GM19023 (cell line): ENCODE measurements at regions not wholly inside any gene's neighbourhood (a gene's known extent, or its start where the extent isn't known, plus 50 kb on each side); places are given as distances from the start of the nearest gene placed in this dataset.

Experiments
- ATAC-seq: cut with Tn5 transposase; IDR thresholded peaks from one replicate; pipeline ENCODE4 v1.9.1; 2021; ENCODE audit warnings: mild to moderate bottlenecking, moderate library complexity; ENCODE audit not compliant: unreplicated experiment

DNA sequence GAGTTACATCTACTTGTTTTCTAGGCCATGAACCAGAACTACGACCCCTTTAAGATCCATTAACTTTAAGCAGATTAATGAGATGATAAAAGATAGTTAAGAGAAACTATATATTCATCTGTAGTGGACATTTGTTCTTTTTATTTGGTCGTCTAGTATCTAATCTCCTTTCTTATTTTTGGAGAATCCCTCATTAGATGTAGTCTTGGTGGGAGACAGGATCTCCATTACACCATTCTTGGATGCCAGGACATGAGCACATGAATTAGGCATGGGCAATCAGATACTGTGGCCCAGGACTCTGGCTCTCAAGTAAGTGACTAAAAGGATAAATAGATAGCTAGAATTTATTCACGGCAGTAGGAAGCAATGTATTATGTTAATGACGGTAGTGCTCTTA, 245.0 kb downstream of the ATP23 start:
- no peak for ATAC-seq

DNA sequence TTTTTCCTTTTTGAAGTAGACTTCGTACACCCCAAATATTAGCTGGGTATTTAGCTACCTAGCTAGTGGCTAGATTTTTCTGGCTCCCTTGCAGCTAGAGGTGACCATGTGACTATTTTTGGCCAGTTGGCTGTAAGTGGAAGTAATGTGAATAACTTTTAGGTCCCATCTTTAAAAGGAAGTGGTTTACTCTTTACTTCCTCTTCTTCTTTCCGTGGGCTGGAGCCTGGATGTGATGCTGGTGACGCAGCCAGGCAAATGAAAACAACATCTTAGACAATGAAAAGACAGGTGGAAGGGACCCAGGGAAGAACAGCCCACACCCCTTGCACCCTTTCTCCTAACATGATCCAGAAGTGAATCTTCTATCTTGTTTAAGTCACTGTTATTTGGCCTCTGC, 245.5 kb downstream of the ATP23 start:
- ATAC-seq = no peak

DNA sequence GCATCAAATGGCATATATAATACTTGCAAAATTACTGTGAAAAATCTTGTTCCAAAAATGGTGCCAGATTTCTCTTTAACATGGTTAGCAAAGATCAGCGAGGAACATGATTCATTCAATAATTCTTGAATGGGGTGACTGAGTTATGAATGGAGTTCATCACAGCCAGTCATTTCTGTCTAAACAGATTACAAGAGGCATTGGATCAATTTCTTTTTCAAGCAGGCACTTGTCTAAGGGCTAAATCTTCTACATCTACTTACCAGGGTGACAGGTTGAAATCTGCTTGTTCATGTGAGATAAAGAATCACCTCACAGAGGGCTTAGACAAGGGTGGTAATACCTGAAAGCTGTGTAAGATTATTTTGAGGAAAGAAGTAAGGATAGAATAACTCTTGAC, 247.7 kb downstream of the ATP23 start:
- no peak for ATAC-seq

DNA sequence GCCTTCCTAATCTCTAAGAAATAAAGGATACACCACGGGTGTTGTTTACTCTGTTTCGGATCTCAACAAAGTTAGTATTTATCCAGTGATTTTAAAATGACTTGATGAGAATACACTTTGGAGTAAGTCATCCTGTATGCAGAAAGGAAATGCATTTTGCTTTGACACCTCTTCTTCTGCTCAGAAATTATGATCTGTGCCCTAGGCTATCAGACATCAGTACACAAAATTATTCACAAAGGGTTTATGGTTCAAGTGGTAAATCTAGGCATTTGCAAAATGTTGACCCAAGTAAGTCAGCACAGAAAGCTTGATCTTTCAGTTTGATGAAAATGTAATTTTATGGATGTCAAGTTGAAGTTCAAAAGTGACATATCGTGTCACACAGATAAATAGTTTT, 248.5 kb downstream of the ATP23 start:
- no peak for ATAC-seq

DNA sequence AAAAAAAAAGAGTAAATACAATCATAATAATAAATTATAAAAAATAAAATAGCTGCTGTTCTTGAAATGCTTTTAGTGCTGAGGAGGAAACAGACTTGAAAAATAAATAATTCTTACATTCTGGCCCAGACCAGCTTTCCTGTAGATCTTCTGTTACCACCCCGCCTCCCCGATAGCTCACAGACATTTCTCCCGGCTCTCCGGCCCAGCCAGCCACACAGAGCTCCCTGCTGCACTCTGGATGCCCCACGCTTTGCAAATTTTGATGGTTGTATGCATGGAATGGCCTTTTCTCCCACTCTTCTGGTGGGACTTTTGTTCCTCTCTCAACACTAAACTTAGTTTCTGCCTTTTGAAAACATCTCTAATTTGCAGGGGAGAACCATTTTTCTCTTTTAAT, 249.3 kb downstream of the ATP23 start:
- no peak for ATAC-seq

DNA sequence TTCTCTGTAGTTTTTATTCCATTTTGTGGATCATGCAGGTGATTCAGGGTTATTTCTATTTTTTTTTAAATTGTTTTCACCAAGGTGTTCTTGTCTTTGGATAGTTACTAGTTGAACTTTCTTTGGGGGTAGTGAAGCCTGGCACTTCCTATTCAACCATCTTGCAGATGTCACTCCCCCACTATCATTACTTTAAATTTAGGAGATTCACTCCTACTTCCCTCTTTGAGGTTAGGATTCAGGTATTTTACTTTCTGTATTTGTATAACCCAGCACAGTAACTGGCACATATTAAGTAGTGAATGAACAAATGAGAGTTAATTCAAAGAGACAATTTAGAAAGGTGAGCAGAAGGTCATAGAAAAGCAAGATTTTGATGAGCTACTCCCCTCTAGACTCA, 255.6 kb downstream of the ATP23 start:
- ATAC-seq = no peak

DNA sequence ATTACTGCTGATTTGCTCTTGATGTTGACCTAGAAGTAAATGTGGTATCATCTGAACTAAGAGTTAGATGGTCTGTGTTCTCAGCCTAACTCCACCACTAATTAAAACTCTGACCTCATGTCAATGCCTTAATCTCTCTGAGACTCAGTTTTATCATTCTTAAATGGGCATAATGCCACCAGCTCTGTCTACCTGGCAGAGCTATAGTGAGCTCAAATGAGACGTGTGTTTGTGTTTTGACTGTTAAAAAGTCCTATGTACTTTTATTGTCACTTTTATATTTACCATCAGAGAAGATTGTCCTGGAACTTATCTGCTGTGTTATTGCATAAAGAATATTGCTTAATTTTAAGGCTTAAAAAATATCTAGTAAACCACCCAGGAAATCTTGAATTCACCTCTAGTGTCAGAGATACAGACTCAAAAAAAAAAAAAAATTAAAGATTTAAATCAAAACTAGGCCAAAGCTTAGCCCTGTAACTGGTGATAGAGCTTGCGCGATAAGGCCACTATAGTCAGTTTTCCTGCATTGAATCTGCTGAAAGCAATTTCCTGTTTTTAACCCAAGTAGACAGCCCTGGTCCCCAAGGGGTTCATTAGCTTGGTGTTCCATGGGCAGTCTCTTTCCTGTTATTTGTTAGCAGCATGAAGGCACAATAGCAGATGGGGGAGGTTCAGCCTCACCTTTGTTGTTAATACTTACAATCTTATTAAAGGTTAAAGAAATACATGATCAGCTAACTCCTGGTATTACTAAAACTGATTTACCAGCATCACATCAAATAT, 261.8 kb downstream of the ATP23 start:
- no peak for ATAC-seq

DNA sequence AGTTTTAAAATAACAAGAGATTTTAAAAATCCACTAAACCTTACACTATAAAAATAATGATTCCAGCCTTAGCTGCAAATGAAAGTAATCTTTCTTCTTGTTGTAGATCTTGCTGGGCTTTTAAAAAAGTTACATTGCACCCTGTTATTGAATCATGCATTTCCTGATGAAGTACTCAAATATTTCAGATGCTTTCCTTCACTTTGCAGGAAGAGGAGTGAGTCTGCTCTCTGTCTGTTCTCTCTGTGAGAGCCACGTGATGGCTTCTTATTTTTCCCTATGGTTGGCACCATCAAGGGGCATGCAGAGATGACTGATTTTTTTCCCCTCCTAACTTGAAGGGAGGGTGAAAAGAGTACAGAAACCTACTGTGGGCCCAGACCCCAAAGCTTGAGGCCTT, 262.7 kb downstream of the ATP23 start:
- no peak for ATAC-seq

DNA sequence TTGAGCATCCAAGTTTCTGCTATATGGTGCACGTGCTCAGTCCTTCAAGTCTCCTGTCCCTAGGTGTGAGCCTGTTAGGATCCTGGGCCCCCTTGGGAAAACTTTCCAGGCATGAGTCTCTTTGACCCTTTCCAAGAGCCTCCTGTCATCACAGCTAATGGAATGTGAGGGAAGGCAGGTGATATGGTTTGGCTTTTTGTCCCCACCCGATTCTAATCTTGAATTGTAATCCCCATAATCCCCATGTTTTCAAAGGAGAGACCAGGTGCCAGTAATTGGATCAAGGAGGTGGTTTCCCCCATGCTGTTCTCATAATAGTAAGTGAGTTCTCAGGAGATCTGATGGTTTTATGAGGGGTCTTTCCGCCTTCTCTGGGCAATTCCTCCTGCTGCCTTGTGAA, 265.5 kb downstream of the ATP23 start:
- ATAC-seq = no peak

DNA sequence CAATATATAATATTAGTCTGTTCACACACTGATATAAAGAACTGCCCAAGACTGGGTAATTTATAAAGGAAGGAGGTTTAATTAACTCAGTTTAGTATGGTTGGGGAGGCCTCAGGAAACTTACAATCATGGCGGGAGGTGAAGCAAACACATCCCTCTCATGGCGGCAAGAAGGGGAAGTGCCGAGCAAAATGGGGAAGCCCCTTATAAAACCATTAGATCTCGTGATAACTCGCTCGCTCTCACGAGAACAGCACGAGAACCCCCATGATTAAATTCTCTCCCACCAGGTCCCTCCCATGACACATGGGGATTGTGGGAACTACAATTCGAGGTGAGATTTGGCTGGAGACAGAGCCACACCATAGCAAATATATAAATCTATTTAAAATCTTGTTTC, 269.8 kb downstream of the ATP23 start:
- no peak for ATAC-seq

DNA sequence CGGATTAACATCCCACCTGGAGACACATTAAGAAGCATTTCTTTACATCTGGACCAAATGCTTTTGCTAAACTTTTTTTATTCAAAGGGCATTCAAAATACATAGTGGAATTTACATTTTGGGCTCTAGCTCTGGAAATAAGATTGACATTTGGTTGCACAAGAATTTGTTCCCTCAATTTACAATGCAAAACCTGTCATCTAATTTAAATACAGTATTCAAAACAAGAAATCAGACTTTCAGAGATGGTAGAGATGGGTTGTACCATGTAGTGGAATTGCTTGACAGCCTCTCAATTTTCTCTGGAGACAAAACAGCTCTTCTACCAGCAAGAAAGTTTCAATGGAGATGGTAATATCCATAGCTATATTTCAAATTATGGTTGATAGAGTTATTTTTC, 275.8 kb downstream of the ATP23 start:
- no peak for ATAC-seq

DNA sequence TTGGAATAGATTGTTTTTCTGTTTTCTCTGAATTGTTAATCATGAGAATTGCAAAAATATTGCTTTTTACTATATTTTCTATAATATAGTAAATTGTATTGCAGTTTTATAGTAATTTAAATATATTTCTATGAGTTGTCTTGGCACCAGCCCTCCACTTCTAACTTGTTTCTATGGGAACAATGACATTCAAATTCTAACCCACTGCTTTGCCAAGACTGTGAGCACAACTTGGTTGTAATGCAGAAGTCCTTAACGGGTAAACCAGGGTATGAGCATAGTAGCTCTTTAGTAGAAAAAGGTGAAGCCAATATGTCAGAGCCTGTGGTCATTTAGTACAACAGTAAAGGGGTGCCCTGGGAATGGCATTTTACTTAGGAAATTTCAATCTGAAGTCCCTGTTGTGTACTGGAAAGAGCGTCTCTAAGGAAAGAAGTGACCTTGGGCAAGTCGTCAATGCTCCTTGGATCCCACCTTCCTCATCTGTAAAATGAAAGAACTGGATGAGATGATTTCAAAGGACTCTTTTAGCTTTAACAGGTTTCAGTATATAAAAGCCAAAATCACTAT, 283.3 kb downstream of the ATP23 start:
- no peak for ATAC-seq

DNA sequence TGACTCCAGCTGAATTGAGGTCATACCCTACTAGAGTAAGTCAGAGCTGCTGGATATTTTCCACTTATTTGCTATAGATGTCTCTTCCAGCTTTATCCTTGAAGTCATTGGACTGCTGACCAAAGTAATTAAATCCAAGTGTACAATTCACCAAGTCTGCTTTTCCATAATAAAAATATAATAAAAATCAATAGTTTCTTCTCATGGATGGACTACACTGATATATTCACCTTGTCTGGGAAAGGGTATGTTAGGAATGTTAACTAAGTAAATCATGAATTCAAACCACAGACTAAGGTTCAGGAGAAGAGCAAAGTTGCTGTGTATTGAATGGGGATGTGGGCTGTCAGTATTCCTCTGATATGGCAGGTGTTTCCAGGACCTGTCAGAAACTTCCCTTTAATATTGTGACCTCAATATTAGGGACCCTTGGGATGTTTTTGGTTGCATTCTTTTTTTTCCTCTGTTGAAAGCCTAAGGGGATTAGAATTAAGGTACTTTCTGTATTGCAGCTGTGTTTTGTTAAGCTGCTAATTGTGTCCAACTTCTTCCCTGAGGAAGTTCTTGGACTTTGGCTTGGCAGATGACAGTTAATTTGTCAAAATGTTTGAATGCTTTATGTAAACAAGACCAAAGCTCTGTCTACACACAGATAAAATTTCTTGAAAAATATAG, 284.0 kb downstream of the ATP23 start:
- ATAC-seq = no peak

DNA sequence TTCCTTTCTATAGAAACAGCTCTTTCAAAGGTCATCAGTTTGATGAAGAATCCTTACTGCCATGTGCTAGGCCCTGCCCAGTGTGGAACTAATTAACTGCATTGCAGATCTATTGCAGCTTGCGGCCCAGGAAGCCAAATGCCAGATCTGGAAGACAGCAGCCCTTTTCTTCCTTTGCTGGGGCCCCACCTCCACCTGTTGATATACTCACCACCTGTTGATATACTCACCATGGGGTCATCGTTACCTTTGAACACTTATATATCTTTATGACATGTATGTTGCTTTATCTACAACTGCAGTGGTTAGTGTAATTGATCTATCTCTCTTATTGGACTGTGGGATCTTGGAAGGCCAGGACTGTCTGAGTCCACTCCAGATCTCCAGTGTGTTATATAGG, 292.5 kb downstream of the ATP23 start:
- no peak for ATAC-seq

DNA sequence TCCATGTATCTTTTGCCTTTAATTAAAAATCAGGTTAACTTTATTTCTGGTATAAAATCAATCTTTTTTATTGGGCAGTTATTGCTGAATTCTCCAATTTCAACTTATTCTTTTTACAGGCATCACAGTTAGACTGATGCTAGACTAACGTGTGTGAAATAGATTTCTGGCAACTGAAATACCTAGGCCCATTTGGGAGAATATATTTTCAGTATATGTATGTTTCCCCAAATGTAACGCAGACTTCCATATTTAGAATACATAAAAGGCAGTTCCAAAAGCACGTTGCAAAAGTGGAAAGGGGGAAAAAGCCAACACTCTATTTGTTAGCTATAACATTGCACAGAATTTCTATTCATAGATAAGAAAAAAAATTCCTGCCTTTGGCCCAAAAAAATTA, 297.0 kb downstream of the ATP23 start:
- no peak for ATAC-seq

DNA sequence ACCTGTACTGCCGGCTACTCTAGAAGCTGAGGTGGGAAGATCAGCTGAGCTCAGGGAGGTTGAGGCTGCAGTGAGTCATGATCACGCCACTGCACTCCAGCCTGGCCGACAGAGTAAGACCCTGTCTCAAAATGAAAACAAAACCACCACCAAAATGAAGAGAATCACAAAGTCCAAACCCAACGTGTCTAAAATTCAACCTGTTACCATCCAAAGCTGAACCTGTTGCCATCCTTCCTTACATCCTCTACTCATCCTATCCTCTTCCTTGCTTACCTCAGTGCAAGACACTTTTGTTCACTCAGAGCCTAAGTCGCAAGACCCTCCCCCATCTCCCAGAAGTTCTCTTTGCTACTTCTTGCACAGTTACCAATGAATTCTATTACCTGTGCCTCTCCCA, 299.7 kb downstream of the ATP23 start:
- ATAC-seq = no peak

DNA sequence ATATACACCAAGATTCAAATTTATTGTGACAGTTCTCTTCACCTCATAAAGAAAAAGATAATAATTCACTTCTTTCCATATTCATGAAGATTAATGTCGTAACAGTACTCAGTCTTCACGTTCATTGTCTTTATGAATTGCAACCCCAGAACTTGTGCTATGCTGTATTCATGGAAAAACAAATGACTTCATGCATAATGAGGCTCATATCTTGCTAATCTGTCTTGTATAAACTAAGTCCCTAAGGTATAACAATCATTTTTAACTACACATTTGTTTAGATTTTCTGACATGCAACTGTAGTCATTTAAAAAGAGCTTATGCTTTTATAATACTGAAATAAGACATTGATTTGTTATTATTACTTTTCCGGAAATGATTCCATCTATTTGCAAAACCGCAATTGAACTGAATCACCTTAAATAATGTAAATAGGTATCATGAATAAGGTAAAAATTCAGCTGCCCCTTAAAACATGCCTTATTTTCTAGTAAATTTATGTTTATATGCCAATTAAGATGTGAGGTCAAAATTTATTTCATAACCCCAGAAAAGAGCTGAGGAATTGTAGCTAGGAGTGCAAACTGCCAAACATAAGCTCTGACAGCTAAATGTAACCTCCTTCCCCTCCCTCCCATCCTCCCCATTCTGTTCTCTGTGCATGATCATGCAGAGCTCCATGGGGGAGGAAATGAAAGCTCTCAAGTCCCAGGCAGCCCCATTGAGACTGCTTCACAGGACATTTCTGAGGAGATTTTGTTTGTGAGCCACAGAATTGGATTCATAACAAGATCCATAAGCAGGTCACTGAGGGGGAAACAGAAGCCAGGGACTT, 301.6 kb downstream of the ATP23 start:
- ATAC-seq = no peak

DNA sequence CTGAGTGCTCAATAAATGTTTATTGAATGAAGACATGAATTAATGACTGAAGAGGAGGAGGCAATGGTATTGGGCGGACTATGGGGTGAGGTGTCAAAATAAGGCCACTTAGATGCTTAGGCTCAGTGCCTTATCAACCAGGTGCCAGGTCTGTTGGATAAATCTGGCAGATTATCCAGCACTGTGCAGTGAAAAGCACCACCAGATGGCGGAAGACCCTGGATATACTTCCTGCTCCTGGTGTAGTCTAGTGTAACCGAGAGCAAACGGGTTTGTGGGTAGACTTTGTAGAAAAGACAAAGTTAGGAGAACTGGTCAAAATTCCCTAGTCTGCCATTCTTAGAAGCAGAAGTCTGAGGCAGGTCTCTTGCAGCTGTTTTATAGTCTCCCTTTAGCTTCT, 306.3 kb downstream of the ATP23 start:
- ATAC-seq = no peak

DNA sequence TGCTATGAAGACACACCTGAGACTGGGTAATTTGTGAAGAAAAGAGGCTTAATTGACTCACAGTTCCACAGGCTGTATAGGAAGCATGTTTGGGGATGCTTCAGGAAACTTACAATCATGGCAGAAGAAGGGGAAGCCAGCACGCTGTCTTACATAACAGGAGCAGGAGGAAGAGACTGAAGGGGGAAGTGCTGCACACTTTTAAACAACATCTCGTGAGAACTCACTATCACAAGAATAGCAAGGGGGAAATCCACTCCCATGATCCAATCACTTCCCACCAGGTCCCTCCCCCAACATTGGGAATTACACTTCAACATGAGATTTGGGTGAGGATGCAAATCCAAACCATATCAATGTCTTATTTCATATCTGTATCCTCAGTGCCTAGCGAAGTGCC, 307.2 kb downstream of the ATP23 start:
- no peak for ATAC-seq

DNA sequence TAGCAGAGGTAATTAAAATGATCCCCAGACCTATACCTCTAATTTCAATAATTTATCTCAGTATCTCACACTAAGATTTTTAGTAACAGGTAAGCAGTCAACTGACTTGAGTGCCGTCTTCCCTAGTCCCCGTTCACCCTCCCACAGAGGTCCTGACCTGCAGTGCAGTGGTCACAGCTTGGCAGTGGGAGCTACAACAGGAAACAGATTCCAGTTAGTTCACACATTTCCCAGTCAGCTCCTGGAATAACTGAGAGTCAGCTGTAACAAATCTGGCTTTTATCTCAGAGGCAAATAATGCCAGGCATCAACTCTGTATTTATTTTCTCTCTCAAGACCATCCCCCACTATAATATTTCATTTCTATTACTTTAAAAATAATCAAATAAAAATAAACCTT, 308.2 kb downstream of the ATP23 start:
- no peak for ATAC-seq

DNA sequence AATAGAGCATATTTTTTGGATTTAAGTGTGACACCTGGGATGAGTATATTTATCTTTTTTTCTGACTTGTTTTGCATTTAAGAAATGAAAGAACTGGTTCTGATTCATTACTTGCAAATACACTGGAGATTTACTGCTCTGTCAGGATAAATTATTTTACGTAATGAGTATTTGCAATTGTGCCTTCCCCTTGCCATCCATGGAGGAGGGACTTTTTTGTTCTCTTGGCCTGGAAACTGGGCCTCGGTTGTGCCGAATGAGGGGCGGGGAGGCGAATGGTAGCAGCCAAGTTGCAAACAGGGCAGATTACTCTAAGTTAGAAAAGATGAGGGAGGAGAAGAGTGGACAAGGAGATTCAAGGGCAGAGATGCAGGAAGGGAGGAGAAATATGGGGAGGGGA, 308.7 kb downstream of the ATP23 start:
- ATAC-seq = no peak

DNA sequence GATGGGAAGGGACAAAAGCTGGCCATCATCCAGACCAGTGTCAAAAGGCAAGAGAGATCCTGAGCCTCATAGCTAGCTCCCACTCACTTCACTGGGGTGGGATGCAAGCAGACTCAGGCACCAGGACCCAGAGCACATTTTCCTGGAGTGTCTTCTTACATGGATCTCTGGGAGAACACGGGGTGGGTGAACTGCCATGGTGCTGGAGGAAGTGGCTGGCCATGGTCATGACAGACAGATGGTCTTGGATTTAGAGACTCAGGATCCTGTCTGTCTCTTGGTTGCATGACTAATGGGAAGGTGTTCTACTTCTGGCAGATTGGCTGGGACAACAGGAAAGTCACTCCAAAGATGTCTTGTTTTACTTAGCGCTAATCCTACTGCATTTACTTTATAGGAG, 311.5 kb downstream of the ATP23 start:
- ATAC-seq = no peak
